ENCODE measurements at regions not wholly inside any gene's neighbourhood (a gene's known extent, or its start where the extent isn't known, plus 50 kb on each side); places are given as distances from the start of the nearest gene placed in this dataset.

GRCh38 chr6:9467741-9468140 lies 947.1 kb downstream of the TFAP2A start:
- DNase-seq (ENCODE audit: low read depth) = no peak
- TF ChIP-seq CTCF (IDR thresholded peaks at IDR 0.05; ENCODE audit: low read depth, low read length, missing control alignments) = no peak
- in situ Hi-C loops (cut with HindIII; ENCODE audit: low sequenced_read_pairs) = no loop called here
- no peak overlapping the region for H3K4me3 ChIP-seq (ENCODE audit: low read depth, low read length)

DNA sequence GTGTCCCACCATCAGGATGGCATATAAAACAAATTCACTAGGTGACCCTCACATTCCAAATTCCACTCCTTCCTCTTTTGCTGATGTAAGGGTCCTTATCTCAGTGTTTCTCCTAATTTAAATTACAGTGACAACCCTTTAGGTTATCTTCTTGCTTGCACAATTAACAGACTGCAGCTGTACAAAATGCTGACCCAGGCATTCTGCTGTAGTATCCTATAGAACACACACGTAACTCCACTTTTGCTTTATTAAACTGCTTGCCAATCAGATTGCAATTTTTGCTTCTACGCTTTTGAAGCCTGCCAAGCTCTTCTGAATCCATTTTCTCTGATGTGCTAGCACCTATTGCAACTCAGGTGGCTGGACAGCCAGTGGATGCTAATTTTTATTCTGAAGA lies 950.3 kb downstream of the TFAP2A start:
- no peak overlapping the region for H3K4me3 ChIP-seq (ENCODE audit: low read depth, low read length)
- TF ChIP-seq CTCF (IDR thresholded peaks at IDR 0.05; ENCODE audit: low read depth, low read length, missing control alignments) = no peak
- DNase-seq (ENCODE audit: low read depth) = no peak
- in situ Hi-C loops (cut with HindIII; ENCODE audit: low sequenced_read_pairs) = no loop called here

DNA sequence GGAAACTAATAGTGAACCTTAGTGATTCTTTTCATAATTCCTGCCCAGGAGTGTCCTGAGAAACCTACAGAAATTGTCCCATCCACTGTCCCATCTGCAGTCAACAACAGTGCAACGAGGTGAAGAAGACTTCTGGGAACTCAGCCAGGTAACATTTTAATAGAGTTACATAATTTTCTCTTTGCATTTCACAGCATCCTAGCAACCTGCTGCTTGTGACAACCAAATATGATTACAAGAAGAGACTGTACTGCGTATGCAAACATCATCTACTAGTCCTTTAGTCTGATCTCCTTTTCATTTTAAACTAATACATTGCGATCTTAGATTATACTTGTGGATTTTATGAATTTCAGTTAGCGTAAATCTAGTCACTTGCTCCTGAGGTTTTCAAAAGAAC lies 951.6 kb downstream of the TFAP2A start:
- in situ Hi-C loops (cut with HindIII; ENCODE audit: low sequenced_read_pairs) = no loop called here
- H3K4me3 ChIP-seq (ENCODE audit: low read depth, low read length) = no peak overlapping the region
- TF ChIP-seq CTCF (IDR thresholded peaks at IDR 0.05; ENCODE audit: low read depth, low read length, missing control alignments) = no peak
- no peak for DNase-seq (ENCODE audit: low read depth)

DNA sequence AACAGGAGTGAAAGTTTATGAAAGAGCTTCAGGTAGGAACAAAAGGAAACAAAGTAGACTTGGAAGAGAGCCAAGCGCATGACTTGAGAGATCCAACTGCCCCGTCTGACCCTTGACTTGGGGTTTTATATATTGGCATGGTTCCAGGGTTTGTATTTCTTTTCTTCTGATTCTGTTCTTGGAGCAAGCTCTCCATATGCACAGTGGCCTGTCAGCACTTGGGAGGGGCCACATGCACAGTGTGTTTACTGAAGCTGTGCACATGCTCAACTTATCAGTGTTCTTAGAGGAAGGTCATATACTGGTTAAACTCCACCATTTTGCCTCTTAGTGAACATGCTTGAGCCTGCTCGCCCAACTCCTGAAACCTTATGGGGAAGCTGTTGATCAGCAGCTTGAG lies 953.7 kb downstream of the TFAP2A start:
- in situ Hi-C loops (cut with HindIII; ENCODE audit: low sequenced_read_pairs) = no loop called here
- H3K4me3 ChIP-seq (ENCODE audit: low read depth, low read length) = no peak overlapping the region
- no peak for DNase-seq (ENCODE audit: low read depth)
- TF ChIP-seq CTCF (IDR thresholded peaks at IDR 0.05; ENCODE audit: low read depth, low read length, missing control alignments) = no peak

GRCh38 chr6:9458424-9458823 lies 956.5 kb downstream of the TFAP2A start:
- DNase-seq (ENCODE audit: low read depth) = no peak
- in situ Hi-C loops (cut with HindIII; ENCODE audit: low sequenced_read_pairs) = no loop called here
- H3K4me3 ChIP-seq (ENCODE audit: low read depth, low read length) = no peak overlapping the region
- no peak for TF ChIP-seq CTCF (IDR thresholded peaks at IDR 0.05; ENCODE audit: low read depth, low read length, missing control alignments)

GRCh38 chr6:9455864-9456658 lies 958.8 kb downstream of the TFAP2A start:
- in situ Hi-C loops (cut with HindIII; ENCODE audit: low sequenced_read_pairs) = no loop called here
- DNase-seq (ENCODE audit: low read depth) = no peak
- H3K4me3 ChIP-seq (ENCODE audit: low read depth, low read length) = no peak overlapping the region
- TF ChIP-seq CTCF (IDR thresholded peaks at IDR 0.05; ENCODE audit: low read depth, low read length, missing control alignments) = no peak
